A549 (cell line): ENCODE measurements at regions not wholly inside any gene's neighbourhood (a gene's known extent, or its start where the extent isn't known, plus 50 kb on each side); places are given as distances from the start of the nearest gene placed in this dataset.

Experiments used
- ATAC-seq, 2 experiments: fragments of 200-7000 bp in 1 of 2; fragments of >200 bp in 1 of 2; cut with Nextera tagmentation in 1 of 2; cut with Tn5 transposase in 1 of 2; 3 replicates each; pipeline versions ENCODE4 v1.8.0 to v1.9.1; 2018 to 2020; ENCODE audit warnings: mild to moderate bottlenecking in 1 of 2, moderate library complexity in 1 of 2
- CTCF ChIA-PET: fragments of 300-600 bp; sonication (Branson Sonifier 250); formaldehyde crosslinking; extraction: SDS; loops from one replicate; lab custom pipeline; 2021; ENCODE audit warnings: antibody characterized with exemption, inconsistent platforms; lab: Yijun Ruan, JAX
- POLR2A ChIA-PET: fragments of 350-600 bp; formaldehyde crosslinking; extraction: SDS; loops from one replicate; lab custom pipeline; 2021; ENCODE audit warnings: antibody characterized with exemption, inconsistent platforms; lab: Yijun Ruan, JAX
- DNase-seq, 2 experiments: peaks; one replicate each; pipeline versions ENCODE4 v3.0.0 to v3.0.0-alpha.2; 2011 to 2016; ENCODE audit warnings: low read depth in 1 of 2, low spot score in 1 of 2
- FAIRE-seq: peaks from 2 replicates; lab custom pipeline; 2011; peaks lifted over from hg19 to GRCh38; lab: Jason Lieb, UNC
- H3K27ac ChIP-seq, 2 experiments: fragments of >200 bp; sonication (Bioruptor Twin); formaldehyde crosslinking; 3 replicates each; pipeline ENCODE4 v1.5.1; 2016 to 2017
- H3K4me1 ChIP-seq: fragments of >200 bp; sonication (Bioruptor Twin); formaldehyde crosslinking; 3 replicates; pipeline ENCODE4 v1.6.1; 2016
- H3K4me2 ChIP-seq: fragments of >200 bp; sonication (Bioruptor Twin); formaldehyde crosslinking; 3 replicates; pipeline ENCODE4 v1.6.1; 2016
- H3K4me3 ChIP-seq: fragments of >200 bp; sonication (Bioruptor Twin); formaldehyde crosslinking; 3 replicates; pipeline ENCODE4 v1.5.1; 2016
- H3K9me3 ChIP-seq: fragments of >200 bp; sonication (Bioruptor Twin); formaldehyde crosslinking; 3 replicates; pipeline ENCODE4 v1.6.1; 2016
- BHLHE40 ChIP-seq: IDR thresholded peaks from 2 replicates; pipeline ENCODE4 v1.6.1; 2012; ENCODE audit warnings: low read depth, low read length, inconsistent platforms
- CBX8 ChIP-seq: fragments of 200-600 bp; sonication (generic); IDR thresholded peaks from 2 replicates; pipeline ENCODE4 v1.6.1; 2016
- CTCF ChIP-seq: fragments of >200 bp; sonication (Bioruptor Twin); formaldehyde crosslinking; IDR thresholded peaks from 3 replicates; pipeline ENCODE4 v1.5.1; 2016
- EHF ChIP-seq: fragments of 250-450 bp; sonication (Bioruptor Pico); IDR thresholded peaks from 2 replicates; pipeline ENCODE4 v1.5.0; 2020; ENCODE audit warnings: mild to moderate bottlenecking
- EHMT2 ChIP-seq: fragments of 200-600 bp; sonication (generic); IDR thresholded peaks from 2 replicates; pipeline ENCODE4 v1.6.1; 2016; ENCODE audit warnings: antibody characterized with exemption, low read depth, mild to moderate bottlenecking, moderate library complexity
- ELK1 ChIP-seq: fragments of 150-350 bp; IDR thresholded peaks from 2 replicates; pipeline ENCODE4 v1.6.1; 2014; ENCODE audit warnings: low read depth, mild to moderate bottlenecking, low read length
- EP300 ChIP-seq, 2 experiments: fragments of >200 bp; sonication (Bioruptor Twin); formaldehyde crosslinking; IDR thresholded peaks; 2 replicates in 1 of 2; 3 replicates in 1 of 2; pipeline ENCODE4 v1.6.1; 2016 to 2017
- GATA3 ChIP-seq: IDR thresholded peaks from 2 replicates; pipeline ENCODE4 v1.6.1; 2012; ENCODE audit warnings: borderline replicate concordance
- HDAC2 ChIP-seq: fragments of 200-600 bp; sonication (generic); IDR thresholded peaks from 2 replicates; pipeline ENCODE4 v1.6.1; 2016
- HES2 ChIP-seq: fragments of >200 bp; sonication (Bioruptor Twin); formaldehyde crosslinking; IDR thresholded peaks from 2 replicates; pipeline ENCODE4 v1.6.1; 2016
- HEYL ChIP-seq: fragments of 250-450 bp; sonication (Bioruptor Pico); IDR thresholded peaks from 2 replicates; pipeline ENCODE4 v1.8.0; 2021; ENCODE audit warnings: mild to moderate bottlenecking, moderate library complexity
- KDM1A ChIP-seq: fragments of 200-600 bp; sonication (generic); IDR thresholded peaks from 2 replicates; pipeline ENCODE4 v1.6.1; 2016; ENCODE audit warnings: low read depth, mild to moderate bottlenecking
- KDM5A ChIP-seq: fragments of 200-600 bp; sonication (generic); IDR thresholded peaks from 2 replicates; pipeline ENCODE4 v1.6.1; 2016; ENCODE audit warnings: antibody characterized with exemption, mild to moderate bottlenecking
- PBX3 ChIP-seq: IDR thresholded peaks from 2 replicates; pipeline ENCODE4 v1.6.1; 2012
- POLR2AphosphoS2 ChIP-seq: conservative IDR thresholded peaks from 2 replicates; pipeline ENCODE4 v1.6.1; 2012; ENCODE audit warnings: low read length, improper control_type of control experiment, inconsistent platforms
- RAD21 ChIP-seq, 2 experiments: fragments of >200 bp in 1 of 2; sonication (Bioruptor Twin) in 1 of 2; formaldehyde crosslinking in 1 of 2; IDR thresholded peaks in 1 of 2; conservative IDR thresholded peaks in 1 of 2; 2 replicates in 1 of 2; 3 replicates in 1 of 2; pipeline ENCODE4 v1.6.1; 2012 to 2018; ENCODE audit warnings: inconsistent platforms in 1 of 2
- RFX5 ChIP-seq: fragments of 450-650 bp; IDR thresholded peaks from 2 replicates; pipeline ENCODE4 v1.7.1; 2014; ENCODE audit warnings: antibody characterized with exemption, mild to moderate bottlenecking, moderate library complexity
- TFCP2L1 ChIP-seq: fragments of 250-450 bp; sonication (Bioruptor Pico); IDR thresholded peaks from 2 replicates; pipeline ENCODE4 v1.5.0; 2021; ENCODE audit warnings: mild to moderate bottlenecking
- WGBS: methylation state at CpG from one replicate; pipeline ENCODE4 v1.1.6; 2017; ENCODE audit errors: missing lambda C conversion rate; 5-methylcytosine and 5-hydroxymethylcytosine counted together

- no peak for ATAC-seq
- H3K9me3 ChIP-seq, result no peaks in the 10 kb centered on the region
- peaks cover 17% of the 10 kb centered on the region; the same call in 2 of the 3 replicates for H3K4me1 ChIP-seq
- ChIA-PET CTCF (no interaction called here), POLR2A (no interaction called here)
- H3K4me2 ChIP-seq, result no peak overlapping the region
- DNase-seq, result no peak
- no peak overlapping the region for H3K4me3 ChIP-seq
- no peak for FAIRE-seq
- H3K27ac ChIP-seq, result no peak overlapping the region
- TF ChIP-seq CBX8 (no peak), HDAC2 (no peak), EP300 (IDR thresholded peaks at IDR 0.05) (no peak), BHLHE40 (no peak), CTCF (no peak), KDM1A (no peak)
- TF ChIP-seq, all 56 proteins: peak for 0
- 62% methylated on average over 2 of the region's 2 CpGs for WGBS
Observed at GRCh38 chr6:145485288-145485687, 250.0 kb downstream of the EPM2A start.

GRCh38 chr6:145486306-145486705, 249.0 kb downstream of the EPM2A start:
- Histone ChIP-seq H3K4me3 (no peak overlapping the region), H3K9me3 (no peaks in the 10 kb centered on the region), H3K4me2 (no peak overlapping the region), H3K4me1 (peaks cover 17% of the 10 kb centered on the region; the same call in 2 of the 3 replicates), H3K27ac (no peak overlapping the region)
- ChIA-PET POLR2A (no interaction called here), CTCF (interaction anchor here (0.6 kb wide), 1 partner anchor 297 kb away, joined by 3 read pairs; no protein-coding TSS in a partner anchor)
- TF ChIP-seq GATA3 (no peak), KDM5A (no peak), PBX3 (no peak), TFCP2L1 (no peak), RAD21 (conservative IDR thresholded peaks at IDR 0.05 in 1 of 2, IDR thresholded peaks at IDR 0.05 in 1 of 2) (no peak), HEYL (CRISPR knock-in tag) (no peak), EHF (no peak), ELK1 (no peak)
- no peak for FAIRE-seq
- 13% methylated on average over 3 of the region's 3 CpGs for whole genome bisulfite sequencing
- ATAC-seq, result no peak
- no peak for DNase-seq

GRCh38 chr6:145489583-145489982, 245.7 kb downstream of the EPM2A start:
- DNase-seq, result no peak
- ATAC-seq, result no peak
- no peak for FAIRE-seq
- H3K4me2 ChIP-seq, result no peak overlapping the region
- TF ChIP-seq RFX5 (no peak), POLR2AphosphoS2 (no peak), EHMT2 (no peak), CBX8 (no peak), EP300 (IDR thresholded peaks at IDR 0.05) (no peak)
- WGBS, result 31% methylated on average over 6 of the region's 6 CpGs
- no peak overlapping the region for H3K27ac ChIP-seq
- no peak overlapping the region for H3K4me3 ChIP-seq
- no peaks in the 10 kb centered on the region for H3K9me3 ChIP-seq
- ChIA-PET CTCF (no interaction called here), POLR2A (no interaction called here)
- H3K4me1 ChIP-seq, result no peaks in the 10 kb centered on the region

- CTCF ChIA-PET, result no interaction called here
- no peak for ATAC-seq
- no peak overlapping the region for H3K4me2 ChIP-seq
- H3K9me3 ChIP-seq, result no peaks in the 10 kb centered on the region
- no peak for TF ChIP-seq HES2
- no peak for TF ChIP-seq BHLHE40
- TF ChIP-seq, all 56 proteins: peak for 0
- no peaks in the 10 kb centered on the region for H3K4me1 ChIP-seq
- FAIRE-seq, result no peak
- POLR2A ChIA-PET, result no interaction called here
- no peak overlapping the region for H3K27ac ChIP-seq
- no peak overlapping the region for H3K4me3 ChIP-seq
- DNase-seq, result no peak
- 49% methylated on average over 3 of the region's 3 CpGs for WGBS
Observed at GRCh38 chr6:145490068-145490467, 245.3 kb downstream of the EPM2A start.
